Endothelial cell of umbilical vein (primary cell): ENCODE measurements at regions not wholly inside any gene's neighbourhood (a gene's known extent, or its start where the extent isn't known, plus 50 kb on each side); places are given as distances from the start of the nearest gene placed in this dataset.

ENCODE experiments used
- CTCF ChIP-seq, 2 donors: IDR thresholded peaks; 1 replicate in 1 of 2; 2 replicates in 1 of 2; pipeline ENCODE4 v1.5.1; 2011; ENCODE audit warnings: low read length in 2 of 2, mild to moderate bottlenecking in 2 of 2, moderate library complexity in 2 of 2, control low read depth in 1 of 2, inconsistent platforms in 1 of 2, low read depth in 1 of 2; ENCODE audit not compliant: insufficient read depth in 1 of 2; ENCODE audit errors: extremely low read depth in 1 of 2
- EZH2 ChIP-seq: IDR thresholded peaks from 2 replicates; pipeline ENCODE4 v1.6.1; 2012; ENCODE audit warnings: borderline replicate concordance, low read depth, mild to moderate bottlenecking, moderate library complexity, low read length, inconsistent platforms; ENCODE audit not compliant: severe bottlenecking
- JUN ChIP-seq: IDR thresholded peaks from 2 replicates; pipeline ENCODE4 v1.6.1; 2011; ENCODE audit warnings: borderline replicate concordance, low read depth; ENCODE audit not compliant: insufficient read length, insufficient read depth
- MAX ChIP-seq: IDR thresholded peaks from 2 replicates; pipeline ENCODE4 v1.6.1; 2011; ENCODE audit not compliant: insufficient read depth, insufficient read length
- MYC ChIP-seq: IDR thresholded peaks from one replicate; pipeline ENCODE4 v1.6.1; 2011; ENCODE audit warnings: mild to moderate bottlenecking, low read depth, low read length
- POLR2A ChIP-seq: IDR thresholded peaks from 2 replicates; pipeline ENCODE4 v1.6.1; 2012; ENCODE audit warnings: low read depth, mild to moderate bottlenecking, control low read depth, low read length
- POLR2AphosphoS5 ChIP-seq: IDR thresholded peaks from 2 replicates; pipeline ENCODE4 v1.6.1; 2012; ENCODE audit warnings: low read depth, mild to moderate bottlenecking, control low read depth, low read length, moderate library complexity; ENCODE audit not compliant: insufficient read depth

- TF ChIP-seq POLR2A (no peak), MYC (no peak), EZH2 (no peak), CTCF (IDR thresholded peaks at IDR 0.05; ENCODE audit: extremely low read depth in 1 of 2, insufficient read depth in 1 of 2, low read depth in 1 of 2, low read length in 2 of 2) (no peak), JUN (no peak), POLR2AphosphoS5 (no peak), MAX (no peak)
Observed at GRCh38 chr7:29639886-29640595, 76.4 kb downstream of the PRR15 start.
